GM12864 (cell line): ENCODE measurements at regions not wholly inside any gene's neighbourhood (a gene's known extent, or its start where the extent isn't known, plus 50 kb on each side); places are given as distances from the start of the nearest gene placed in this dataset.

Experiments used
- DNase-seq: peaks from one replicate; pipeline ENCODE4 v3.0.0-alpha.2; 2011; ENCODE audit warnings: low read depth
- H3K4me3 ChIP-seq: 2 replicates; pipeline ENCODE4 v1.5.1; 2011; ENCODE audit warnings: mild to moderate bottlenecking, low read depth, low read length, control low read depth
- TF ChIP-seq, protein P1 (sequence below): IDR thresholded peaks from 2 replicates; pipeline ENCODE4 v1.5.1; 2011; ENCODE audit warnings: low read depth, mild to moderate bottlenecking, moderate library complexity, low read length, control low read depth, inconsistent platforms; ENCODE audit errors: missing control alignments

DNA sequence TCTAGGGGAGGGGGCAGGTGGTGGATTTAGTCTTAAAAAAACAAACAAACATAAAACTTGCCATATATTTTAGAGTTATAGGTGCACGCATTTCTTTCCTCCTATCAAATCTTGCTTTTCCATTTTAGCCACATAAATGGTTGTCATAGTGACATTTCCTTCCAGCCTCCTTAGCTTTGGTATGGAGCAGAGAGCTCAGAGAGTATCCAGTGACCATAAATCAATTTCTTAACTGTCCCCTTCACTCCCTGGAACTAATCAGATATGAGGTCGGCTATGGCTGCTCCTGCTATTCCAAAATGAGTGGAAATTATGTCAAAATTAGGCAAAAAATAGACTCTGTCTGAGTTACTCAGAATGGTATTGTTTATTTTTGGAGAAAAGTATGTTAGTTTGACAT, 164.5 kb downstream of the EBLN2 start:
- TF ChIP-seq, protein P1, sequence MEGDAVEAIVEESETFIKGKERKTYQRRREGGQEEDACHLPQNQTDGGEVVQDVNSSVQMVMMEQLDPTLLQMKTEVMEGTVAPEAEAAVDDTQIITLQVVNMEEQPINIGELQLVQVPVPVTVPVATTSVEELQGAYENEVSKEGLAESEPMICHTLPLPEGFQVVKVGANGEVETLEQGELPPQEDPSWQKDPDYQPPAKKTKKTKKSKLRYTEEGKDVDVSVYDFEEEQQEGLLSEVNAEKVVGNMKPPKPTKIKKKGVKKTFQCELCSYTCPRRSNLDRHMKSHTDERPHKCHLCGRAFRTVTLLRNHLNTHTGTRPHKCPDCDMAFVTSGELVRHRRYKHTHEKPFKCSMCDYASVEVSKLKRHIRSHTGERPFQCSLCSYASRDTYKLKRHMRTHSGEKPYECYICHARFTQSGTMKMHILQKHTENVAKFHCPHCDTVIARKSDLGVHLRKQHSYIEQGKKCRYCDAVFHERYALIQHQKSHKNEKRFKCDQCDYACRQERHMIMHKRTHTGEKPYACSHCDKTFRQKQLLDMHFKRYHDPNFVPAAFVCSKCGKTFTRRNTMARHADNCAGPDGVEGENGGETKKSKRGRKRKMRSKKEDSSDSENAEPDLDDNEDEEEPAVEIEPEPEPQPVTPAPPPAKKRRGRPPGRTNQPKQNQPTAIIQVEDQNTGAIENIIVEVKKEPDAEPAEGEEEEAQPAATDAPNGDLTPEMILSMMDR: no peak
- DNase-seq: no peak
- no peak overlapping the region for H3K4me3 ChIP-seq

DNA sequence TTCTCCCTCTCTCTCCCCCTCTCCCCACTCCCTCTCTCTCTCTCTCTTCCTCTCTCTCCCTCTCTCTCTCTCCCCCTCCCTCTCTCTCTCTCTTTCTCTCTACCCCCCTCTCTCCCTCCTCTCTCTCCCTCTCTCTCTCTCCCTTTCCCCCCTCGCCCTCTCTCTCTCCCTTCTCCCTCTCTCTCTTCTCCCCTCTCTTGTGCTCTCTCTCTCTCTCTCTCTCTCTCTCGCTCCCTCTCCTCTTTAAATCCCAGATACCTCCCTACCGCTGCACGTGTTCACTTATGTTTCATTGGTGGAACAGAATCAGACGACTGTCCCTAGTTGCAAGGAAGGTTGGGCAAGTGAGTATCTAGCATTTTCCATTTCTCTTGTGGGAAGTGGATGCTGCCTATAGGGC, 166.5 kb downstream of the EBLN2 start:
- DNase-seq: no peak

DNA sequence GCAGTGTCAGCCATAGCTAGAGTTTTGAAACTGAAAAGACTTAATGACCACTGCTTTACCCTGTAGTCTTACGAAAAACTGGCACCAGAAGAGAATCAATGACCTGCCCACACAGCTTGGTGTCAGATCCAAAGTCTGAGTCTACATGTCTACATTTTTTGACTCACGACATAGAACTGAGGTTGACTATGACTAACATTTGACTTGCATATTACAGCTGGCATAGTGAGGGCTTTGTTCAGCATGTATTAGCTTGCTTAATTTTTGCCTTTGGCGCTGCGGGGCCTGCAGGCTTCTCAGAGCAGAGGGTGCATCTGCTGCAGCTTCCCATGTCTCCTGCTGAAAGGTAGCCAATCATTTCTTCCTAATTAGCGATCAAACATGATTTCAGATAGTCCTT, 167.0 kb downstream of the EBLN2 start:
- TF ChIP-seq, protein P1: no peak
- DNase-seq: no peak
- H3K4me3 ChIP-seq: no peak overlapping the region

More for the DNA sequence above, 166.5 kb downstream of the EBLN2 start:
- H3K4me3 ChIP-seq: no peak overlapping the region
- TF ChIP-seq, protein P1: no peak

DNA sequence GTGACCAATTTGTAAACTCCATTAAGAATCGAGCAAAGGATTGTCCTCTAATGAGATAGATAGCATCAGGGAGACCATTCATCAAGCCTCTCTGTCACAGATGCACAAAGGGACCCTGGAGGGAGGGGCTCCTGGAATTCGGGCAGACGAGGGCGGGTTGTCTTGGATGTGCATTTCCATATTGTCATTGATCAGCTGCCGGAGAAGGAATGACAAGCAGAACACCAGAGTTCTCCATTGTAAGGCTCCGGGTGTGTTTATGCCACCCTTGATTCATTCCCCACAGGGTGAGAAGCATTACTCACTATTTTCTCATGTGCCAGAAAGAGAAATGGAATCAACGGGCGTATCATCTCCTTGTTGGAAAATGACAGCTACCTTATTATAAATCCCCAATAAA, 167.5 kb downstream of the EBLN2 start:
- no peak overlapping the region for H3K4me3 ChIP-seq
- TF ChIP-seq, protein P1: no peak
- DNase-seq: no peak

GRCh38 chr3:73234354-73235014, 173.0 kb downstream of the EBLN2 start:
- no peak overlapping the region for H3K4me3 ChIP-seq
- TF ChIP-seq, protein P1: no peak
- no peak for DNase-seq

GRCh38 chr3:73235768-73236167, 174.3 kb downstream of the EBLN2 start:
- TF ChIP-seq, protein P1: no peak
- H3K4me3 ChIP-seq: no peak overlapping the region
- DNase-seq: no peak

GRCh38 chr3:73236867-73237266, 175.4 kb downstream of the EBLN2 start:
- no peak for DNase-seq
- TF ChIP-seq, protein P1: no peak
- no peak overlapping the region for H3K4me3 ChIP-seq
